SH-SY5Y (cell line): ENCODE measurements at regions not wholly inside any gene's neighbourhood (a gene's known extent, or its start where the extent isn't known, plus 50 kb on each side); places are given as distances from the start of the nearest gene placed in this dataset.

Source experiments
- GATA2 ChIP-seq: IDR thresholded peaks from 2 replicates; pipeline ENCODE4 v1.6.1; 2011; ENCODE audit warnings: mild to moderate bottlenecking, low read depth, low read length
- GATA3 ChIP-seq: IDR thresholded peaks from 2 replicates; pipeline ENCODE4 v1.6.1; 2011; ENCODE audit warnings: low read depth, mild to moderate bottlenecking, low read length, moderate library complexity

DNA sequence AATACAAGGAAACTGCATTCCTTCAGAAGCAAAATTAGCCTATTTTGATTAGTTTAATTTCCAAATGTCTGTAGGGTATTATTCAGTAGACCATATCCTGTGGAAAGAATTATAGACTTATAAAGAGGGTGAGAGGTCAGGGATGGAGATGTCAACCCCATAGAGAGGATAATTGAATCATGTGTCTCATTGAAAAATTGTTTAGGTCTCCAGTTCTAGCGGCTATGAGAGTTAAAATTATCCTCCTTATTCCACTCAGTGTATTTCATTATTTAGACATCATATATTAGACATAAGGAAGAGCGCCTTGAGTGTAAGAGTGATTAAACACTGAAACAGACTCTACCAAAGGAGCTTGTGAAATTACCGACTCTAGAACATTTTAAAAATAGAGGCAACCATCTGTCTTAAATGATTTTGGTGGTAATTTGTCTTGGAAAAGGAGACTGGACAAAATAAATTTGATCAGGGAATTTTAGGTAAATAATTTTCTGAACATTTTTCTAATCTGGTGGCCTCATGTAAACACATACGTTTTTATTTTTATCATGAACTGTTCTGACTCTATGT is 654.4 kb upstream of the TENM3 start:
- no peak for TF ChIP-seq GATA3
- TF ChIP-seq GATA2 = no peak
